GM23248 (cell line): ENCODE measurements at regions not wholly inside any gene's neighbourhood (a gene's known extent, or its start where the extent isn't known, plus 50 kb on each side); places are given as distances from the start of the nearest gene placed in this dataset.

Experiments used
- EZH2 ChIP-seq: fragments of 200-600 bp; sonication (generic); IDR thresholded peaks from 2 replicates; pipeline ENCODE4 v1.6.1; 2018; ENCODE audit warnings: antibody characterized with exemption, mild to moderate bottlenecking; ENCODE audit not compliant: insufficient read depth, poor library complexity, severe bottlenecking
- EZH2phosphoT487 ChIP-seq: fragments of 200-600 bp; sonication (generic); IDR thresholded peaks from 2 replicates; pipeline ENCODE4 v1.6.1; 2018; ENCODE audit warnings: antibody characterized with exemption, moderate library complexity, mild to moderate bottlenecking, low read depth; ENCODE audit not compliant: insufficient read depth

GRCh38 chr4:10336471-10336870, 120.8 kb downstream of the ZNF518B start:
- TF ChIP-seq EZH2phosphoT487 = no peak
- TF ChIP-seq EZH2 = no peak
